PC-9 (cell line): ENCODE measurements at regions not wholly inside any gene's neighbourhood (a gene's known extent, or its start where the extent isn't known, plus 50 kb on each side); places are given as distances from the start of the nearest gene placed in this dataset.

Experiments
- BruUV-seq: library from RNA; stranded (reverse); fragments of 400-500 nt; replicated peaks from 2 replicates; lab custom pipeline; 2021; lab: Mats Ljungman, UMichigan
- CTCF ChIA-PET: fragments of 300-600 bp; sonication (Branson Sonifier 250); formaldehyde crosslinking; loops from one replicate; lab custom pipeline; 2022; ENCODE audit warnings: antibody characterized with exemption; lab: Charles Lee
- POLR2A ChIA-PET: fragments of 300-600 bp; sonication (Branson Sonifier 250); formaldehyde crosslinking; loops from one replicate; lab custom pipeline; 2022; ENCODE audit warnings: antibody characterized with exemption; ENCODE audit not compliant: unreplicated experiment; lab: Charles Lee
- DNase-seq, 2 experiments: peaks; one replicate each; pipeline versions ENCODE4 v3.0.0 to v3.0.0-alpha.2; 2015 to 2022; ENCODE audit warnings: mixed read lengths in 1 of 2
- H2AFZ ChIP-seq: fragments of 200-600 bp; sonication (generic); 2 replicates; pipeline ENCODE4 v1.8.1; 2017; ENCODE audit warnings: antibody characterized with exemption
- H3F3A ChIP-seq: fragments of 200-600 bp; sonication (generic); 2 replicates; pipeline ENCODE4 v1.8.1; 2017; ENCODE audit warnings: antibody characterized with exemption, mild to moderate bottlenecking, low read depth; ENCODE audit not compliant: insufficient read depth
- H3K27ac ChIP-seq: fragments of 200-600 bp; sonication (generic); 2 replicates; pipeline ENCODE4 v1.6.1; 2016; ENCODE audit warnings: mixed run types
- H3K27me3 ChIP-seq: fragments of 200-600 bp; sonication (generic); 2 replicates; pipeline ENCODE4 v1.6.1; 2016; ENCODE audit warnings: low read depth, mixed run types; ENCODE audit not compliant: insufficient read depth
- H3K36me3 ChIP-seq: fragments of 200-600 bp; sonication (generic); 2 replicates; pipeline ENCODE4 v1.6.1; 2016; ENCODE audit warnings: low read depth, mixed run types
- H3K4me1 ChIP-seq: fragments of 200-600 bp; sonication (generic); replicated peaks from 2 replicates; pipeline ENCODE4 v1.6.1; 2016; ENCODE audit warnings: mixed run types; ENCODE audit not compliant: insufficient read depth
- H3K4me2 ChIP-seq: fragments of 200-600 bp; sonication (generic); 2 replicates; pipeline ENCODE4 v1.6.1; 2017; ENCODE audit warnings: mixed run types
- H3K4me3 ChIP-seq: fragments of 200-600 bp; sonication (generic); 2 replicates; pipeline ENCODE4 v1.6.1; 2016; ENCODE audit warnings: mixed run types
- H3K79me2 ChIP-seq: fragments of 200-600 bp; sonication (generic); 2 replicates; pipeline ENCODE4 v1.6.1; 2017; ENCODE audit warnings: low read depth, mixed run types
- H3K9me2 ChIP-seq: fragments of 200-600 bp; sonication (generic); 2 replicates; pipeline ENCODE4 v1.8.1; 2017; ENCODE audit warnings: mild to moderate bottlenecking; ENCODE audit not compliant: insufficient read depth
- H3K9me3 ChIP-seq: fragments of 200-600 bp; sonication (generic); 2 replicates; pipeline ENCODE4 v1.8.1; 2016; ENCODE audit warnings: low read depth; ENCODE audit not compliant: insufficient read depth
- H4K20me1 ChIP-seq: fragments of 200-600 bp; sonication (generic); 2 replicates; pipeline ENCODE4 v1.8.1; 2017; ENCODE audit not compliant: insufficient read depth
- EZH2 ChIP-seq: fragments of 200-600 bp; sonication (generic); IDR thresholded peaks from 2 replicates; pipeline ENCODE4 v1.8.0; 2017; ENCODE audit warnings: antibody characterized with exemption, low read depth
- intact Hi-C: fragments of 100-400 bp; cut with micrococcal nuclease; formaldehyde crosslinking; loops from one replicate; pipeline ENCODE4 v1.10.0; 2022; ENCODE audit not compliant: unreplicated experiment
- TF ChIP-seq, protein P1 (sequence below): fragments of 200-600 bp; sonication (generic); conservative IDR thresholded peaks from 2 replicates; pipeline ENCODE4 v1.6.1; 2017; ENCODE audit warnings: mixed run types, antibody characterized with exemption, mild to moderate bottlenecking, moderate library complexity

DNA sequence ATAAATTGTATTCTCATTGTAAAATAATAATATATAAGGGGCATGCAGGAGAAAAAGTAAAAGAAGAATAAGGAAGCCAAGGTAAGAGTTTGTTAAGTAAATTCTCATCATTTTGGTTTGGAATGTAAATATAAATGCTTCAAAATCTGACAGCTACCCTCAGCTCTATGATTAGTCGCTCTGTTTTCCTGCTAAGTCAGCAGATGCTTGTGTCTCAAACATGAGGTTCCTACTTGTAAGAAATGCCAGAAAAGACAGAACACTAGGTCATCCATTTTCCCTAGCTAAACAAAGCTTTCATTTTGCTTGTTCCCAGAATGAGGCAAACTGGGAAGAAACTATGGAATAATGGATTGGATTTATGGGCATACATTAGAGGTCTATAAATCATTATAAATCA, 293.1 kb downstream of the DMRTA1 start:
- H3K27ac ChIP-seq: no peak overlapping the region
- ChIA-PET CTCF (no interaction called here), POLR2A (interaction anchor here (0.6 kb wide), 1 partner anchor 18 kb away, joined by 3 read pairs; no protein-coding TSS in a partner anchor)
- no peaks in the 10 kb centered on the region for H3F3A ChIP-seq
- no peaks in the 10 kb centered on the region for H3K4me1 ChIP-seq
- no peak overlapping the region for H2AFZ ChIP-seq
- H3K4me2 ChIP-seq: no peak overlapping the region
- no peaks in the 10 kb centered on the region for H3K9me2 ChIP-seq
- H3K36me3 ChIP-seq: no peaks in the 10 kb centered on the region
- BruUV-seq: no TSS peak
- DNase-seq: no peak
- no peaks in the 10 kb centered on the region for H3K27me3 ChIP-seq
- H3K79me2 ChIP-seq: no peaks in the 10 kb centered on the region
- intact Hi-C loops: no loop called here
- H4K20me1 ChIP-seq: no peaks in the 10 kb centered on the region
- no peak overlapping the region for H3K4me3 ChIP-seq
- no peaks in the 10 kb centered on the region for H3K9me3 ChIP-seq
- TF ChIP-seq, protein P1, sequence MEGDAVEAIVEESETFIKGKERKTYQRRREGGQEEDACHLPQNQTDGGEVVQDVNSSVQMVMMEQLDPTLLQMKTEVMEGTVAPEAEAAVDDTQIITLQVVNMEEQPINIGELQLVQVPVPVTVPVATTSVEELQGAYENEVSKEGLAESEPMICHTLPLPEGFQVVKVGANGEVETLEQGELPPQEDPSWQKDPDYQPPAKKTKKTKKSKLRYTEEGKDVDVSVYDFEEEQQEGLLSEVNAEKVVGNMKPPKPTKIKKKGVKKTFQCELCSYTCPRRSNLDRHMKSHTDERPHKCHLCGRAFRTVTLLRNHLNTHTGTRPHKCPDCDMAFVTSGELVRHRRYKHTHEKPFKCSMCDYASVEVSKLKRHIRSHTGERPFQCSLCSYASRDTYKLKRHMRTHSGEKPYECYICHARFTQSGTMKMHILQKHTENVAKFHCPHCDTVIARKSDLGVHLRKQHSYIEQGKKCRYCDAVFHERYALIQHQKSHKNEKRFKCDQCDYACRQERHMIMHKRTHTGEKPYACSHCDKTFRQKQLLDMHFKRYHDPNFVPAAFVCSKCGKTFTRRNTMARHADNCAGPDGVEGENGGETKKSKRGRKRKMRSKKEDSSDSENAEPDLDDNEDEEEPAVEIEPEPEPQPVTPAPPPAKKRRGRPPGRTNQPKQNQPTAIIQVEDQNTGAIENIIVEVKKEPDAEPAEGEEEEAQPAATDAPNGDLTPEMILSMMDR: no peak
- no peak for TF ChIP-seq EZH2

DNA sequence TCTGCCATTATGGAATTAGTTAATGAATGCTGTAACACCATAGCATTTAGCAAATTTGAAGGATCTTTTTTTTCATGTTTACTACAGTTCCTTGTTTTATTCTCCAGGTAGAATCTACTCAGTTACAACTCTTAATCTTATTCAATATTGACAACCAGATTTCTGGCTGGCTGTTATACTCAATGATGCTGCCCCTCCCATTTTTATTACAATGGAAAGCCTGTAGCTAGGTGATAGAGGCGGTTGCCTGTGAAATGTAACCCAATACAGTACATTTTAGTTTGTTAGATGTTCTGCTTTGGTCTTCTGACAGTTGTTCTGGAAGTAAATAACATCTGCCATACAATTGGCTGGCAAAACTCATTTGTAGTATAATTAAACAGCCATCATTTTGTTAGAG, 294.2 kb downstream of the DMRTA1 start:
- no peak overlapping the region for H3K4me3 ChIP-seq
- no peak overlapping the region for H3K27ac ChIP-seq
- no peak for TF ChIP-seq EZH2
- TF ChIP-seq, protein P1: no peak
- no peaks in the 10 kb centered on the region for H4K20me1 ChIP-seq
- H3F3A ChIP-seq: no peaks in the 10 kb centered on the region
- no peaks in the 10 kb centered on the region for H3K36me3 ChIP-seq
- POLR2A ChIA-PET: no interaction called here
- H3K4me1 ChIP-seq: no peaks in the 10 kb centered on the region
- CTCF ChIA-PET: no interaction called here
- H3K27me3 ChIP-seq: no peaks in the 10 kb centered on the region
- DNase-seq: no peak
- no peaks in the 10 kb centered on the region for H3K79me2 ChIP-seq
- BruUV-seq: no TSS peak
- intact Hi-C loops: no loop called here
- no peak overlapping the region for H2AFZ ChIP-seq
- H3K9me3 ChIP-seq: no peaks in the 10 kb centered on the region
- H3K9me2 ChIP-seq: no peaks in the 10 kb centered on the region
- H3K4me2 ChIP-seq: no peak overlapping the region

GRCh38 chr9:22742401-22742800, 295.8 kb downstream of the DMRTA1 start:
- no peak overlapping the region for H3K27ac ChIP-seq
- H3K4me2 ChIP-seq: no peak overlapping the region
- DNase-seq: no peak
- H3K4me1 ChIP-seq: no peaks in the 10 kb centered on the region
- ChIA-PET CTCF (no interaction called here), POLR2A (no interaction called here)
- no peaks in the 10 kb centered on the region for H3K9me2 ChIP-seq
- no peak overlapping the region for H2AFZ ChIP-seq
- intact Hi-C loops: no loop called here
- no peaks in the 10 kb centered on the region for H3K36me3 ChIP-seq
- no peak for TF ChIP-seq EZH2
- TF ChIP-seq, protein P1: no peak
- H3K4me3 ChIP-seq: no peak overlapping the region
- no peaks in the 10 kb centered on the region for H3K9me3 ChIP-seq
- BruUV-seq: no TSS peak
- H4K20me1 ChIP-seq: no peaks in the 10 kb centered on the region
- no peaks in the 10 kb centered on the region for H3K79me2 ChIP-seq
- H3K27me3 ChIP-seq: no peaks in the 10 kb centered on the region
- no peaks in the 10 kb centered on the region for H3F3A ChIP-seq
